GM12878 (cell line): ENCODE measurements at regions not wholly inside any gene's neighbourhood (a gene's known extent, or its start where the extent isn't known, plus 50 kb on each side); places are given as distances from the start of the nearest gene placed in this dataset.

Experiments used
- ATAC-seq: fragments of 200-7000 bp; cut with Tn5 transposase; 3 replicates; pipeline ENCODE4 v1.9.1; 2020; ENCODE audit warnings: mild to moderate bottlenecking, moderate library complexity
- BruUV-seq: library from RNA; stranded (reverse); fragments of 400-500 nt; replicated peaks from 2 replicates; lab custom pipeline; 2021; lab: Mats Ljungman, UMichigan
- CTCF ChIA-PET: fragments of 300-600 bp; sonication (Branson Sonifier 250); formaldehyde crosslinking; extraction: SDS; loops from one replicate; lab custom pipeline; 2021; ENCODE audit warnings: inconsistent platforms; lab: Yijun Ruan, JAX
- POLR2A ChIA-PET: fragments of 350-600 bp; formaldehyde crosslinking; extraction: SDS; loops from one replicate; lab custom pipeline; 2021; ENCODE audit warnings: inconsistent platforms; lab: Charles Lee
- RAD21 ChIA-PET: fragments of 300-600 bp; sonication (Branson Sonifier 250); formaldehyde crosslinking; loops from one replicate; lab custom pipeline; 2023; ENCODE audit warnings: antibody characterized with exemption; ENCODE audit not compliant: unreplicated experiment; lab: Charles Lee
- SMC1A ChIA-PET: fragments of 300-600 bp; sonication (Branson Sonifier 250); formaldehyde crosslinking; loops from one replicate; lab custom pipeline; 2023; ENCODE audit not compliant: unreplicated experiment, uncharacterized antibody; lab: Charles Lee
- DNase-seq: peaks from one replicate; pipeline ENCODE4 v3.0.0-alpha.2; 2011; ENCODE audit warnings: low read depth, low spot score
- FAIRE-seq: peaks from 3 replicates; lab custom pipeline; 2011; peaks lifted over from hg19 to GRCh38; lab: Jason Lieb, UNC
- H2AFZ ChIP-seq: 2 replicates; pipeline ENCODE4 v1.6.0; 2011; ENCODE audit warnings: low read depth, low read length, control low read depth; ENCODE audit not compliant: control insufficient read depth
- H3K27ac ChIP-seq: 2 replicates; pipeline ENCODE4 v1.5.1; 2011; ENCODE audit warnings: control low read depth; ENCODE audit not compliant: control insufficient read depth, insufficient read depth
- H3K27me3 ChIP-seq, 2 experiments: replicated peaks in 1 of 2; 2 replicates each; pipeline versions ENCODE4 v1.6.0 to v1.6.1; 2011; ENCODE audit warnings: low read length in 1 of 2; ENCODE audit not compliant: control insufficient read depth in 2 of 2, insufficient read depth in 2 of 2
- H3K36me3 ChIP-seq, 2 experiments: 2 replicates each; pipeline ENCODE4 v1.5.1; 2011; ENCODE audit warnings: low read length in 1 of 2; ENCODE audit not compliant: control insufficient read depth in 2 of 2, insufficient read depth in 2 of 2
- H3K4me1 ChIP-seq: 2 replicates; pipeline ENCODE4 v1.6.1; 2011; ENCODE audit warnings: mild to moderate bottlenecking, low read length, moderate library complexity, mixed read lengths; ENCODE audit not compliant: control insufficient read depth, insufficient read depth
- H3K4me2 ChIP-seq: 2 replicates; pipeline ENCODE4 v1.6.0; 2011; ENCODE audit warnings: control low read depth; ENCODE audit not compliant: control insufficient read depth, insufficient read depth
- H3K4me3 ChIP-seq: fragments of 200-600 bp; sonication (generic); 2 replicates; pipeline ENCODE4 v1.5.1; 2016
- H3K79me2 ChIP-seq: 2 replicates; pipeline ENCODE4 v1.6.0; 2011; ENCODE audit warnings: low read length; ENCODE audit not compliant: control insufficient read depth, insufficient read depth
- H3K9ac ChIP-seq: 2 replicates; pipeline ENCODE4 v1.8.0; 2011; ENCODE audit warnings: low read length, control low read depth, mixed read lengths; ENCODE audit not compliant: control insufficient read depth, insufficient read depth
- H3K9me3 ChIP-seq: replicated peaks from 3 replicates; pipeline ENCODE4 v1.5.1; 2011; ENCODE audit warnings: mild to moderate bottlenecking, low read length; ENCODE audit not compliant: control insufficient read depth, insufficient read depth
- H4K20me1 ChIP-seq: 2 replicates; pipeline ENCODE4 v1.6.0; 2011; ENCODE audit not compliant: control insufficient read depth, insufficient read depth
- HCFC1 ChIP-seq: fragments of 150-350 bp; IDR thresholded peaks from 2 replicates; pipeline ENCODE4 v1.6.1; 2014; ENCODE audit warnings: low read length
- NFYA ChIP-seq: IDR thresholded peaks from 2 replicates; pipeline ENCODE4 v1.6.1; 2011; ENCODE audit warnings: low read depth, mild to moderate bottlenecking, low read length, improper control_type of control experiment, borderline replicate concordance
- PAX5 ChIP-seq: IDR thresholded peaks from 2 replicates; pipeline ENCODE4 v1.6.1; 2011; ENCODE audit warnings: low read depth, low read length, borderline replicate concordance
- RAD21 ChIP-seq: IDR thresholded peaks from 2 replicates; pipeline ENCODE4 v1.6.1; 2011; ENCODE audit warnings: mild to moderate bottlenecking, low read depth, low read length, moderate library complexity; ENCODE audit not compliant: insufficient read depth
- SRF ChIP-seq, 2 experiments: IDR thresholded peaks; 2 replicates each; pipeline ENCODE4 v1.6.1; 2011; ENCODE audit warnings: low read depth in 2 of 2, low read length in 2 of 2, mild to moderate bottlenecking in 1 of 2, moderate library complexity in 1 of 2
- TAF1 ChIP-seq: IDR thresholded peaks from 2 replicates; pipeline ENCODE4 v1.6.1; 2011; ENCODE audit warnings: mild to moderate bottlenecking, low read depth, low read length, borderline replicate concordance
- TARDBP ChIP-seq: IDR thresholded peaks from 2 replicates; pipeline ENCODE4 v1.6.1; 2016; ENCODE audit warnings: borderline replicate concordance
- ZSCAN29 ChIP-seq: fragments of 450-650 bp; IDR thresholded peaks from 2 replicates; pipeline ENCODE4 v1.6.1; 2017; ENCODE audit warnings: mild to moderate bottlenecking, moderate library complexity
- WGBS: methylation state at CpG from one replicate; pipeline ENCODE4 v1.1.6; 2016; ENCODE audit warnings: low lambda C conversion rate; ENCODE audit not compliant: insufficient replicate concordance, insufficient coverage; ENCODE audit errors: missing lambda C conversion rate; 5-methylcytosine and 5-hydroxymethylcytosine counted together
- in situ Hi-C: fragments of 300-500 bp; cut with MboI; formaldehyde crosslinking; loops from 9 replicates; pipeline ENCODE4 v1.14.3; 2018; ENCODE audit warnings: mixed read lengths
- intact Hi-C: fragments of 100-400 bp; cut with micrococcal nuclease; formaldehyde crosslinking; loops from one replicate; pipeline ENCODE4 v1.14.2; 2022; ENCODE audit not compliant: unreplicated experiment
- TF ChIP-seq, protein P1 (sequence below): IDR thresholded peaks from 2 replicates; pipeline ENCODE4 v1.6.1; 2012; ENCODE audit warnings: low read depth, low read length, improper control_type of control experiment

DNA sequence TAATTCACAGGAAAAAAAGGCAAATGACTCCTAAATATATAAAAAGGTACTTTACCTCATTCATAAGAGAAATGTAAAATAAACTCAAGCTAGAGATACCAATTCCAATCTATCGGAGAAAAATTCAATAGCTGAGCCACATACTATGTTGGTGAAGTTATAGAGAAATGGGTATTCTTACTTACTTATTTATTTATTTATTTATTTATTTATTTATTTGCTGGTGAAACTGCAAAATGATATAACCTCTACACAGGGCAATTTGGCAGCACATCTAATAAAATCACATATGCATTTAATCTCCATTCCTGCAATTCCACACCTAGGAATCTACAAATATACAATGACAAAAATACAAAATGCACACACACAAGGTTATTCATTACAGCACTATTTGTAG is 117.5 kb upstream of the TMEM168 start:
- ATAC-seq, result no peak
- SMC1A ChIA-PET, result interaction anchor here (0.7 to 0.9 kb wide), 3 partner anchors 9 to 458 kb away, joined by 3 to 6 read pairs (median 4); no protein-coding TSS in a partner anchor
- Histone ChIP-seq H2AFZ (no peak overlapping the region), H3K4me3 (no peak overlapping the region), H3K9ac (no peak overlapping the region), H4K20me1 (no peaks in the 10 kb centered on the region), H3K27ac (no peak overlapping the region), H3K9me3 (peaks cover 3% of the 10 kb centered on the region; the same call in 2 of the 3 replicates), H3K36me3 (peaks cover 0 to 7% of the 10 kb centered on the region in 2 experiments; a peak in 1 of 4 replicates), H3K27me3 (no peaks in the 10 kb centered on the region), H3K79me2 (no peaks in the 10 kb centered on the region), H3K4me1 (no peaks in the 10 kb centered on the region), H3K4me2 (no peak overlapping the region)
- no peak for TF ChIP-seq NFYA
- no peak for TF ChIP-seq PAX5
- TF ChIP-seq, protein P1, sequence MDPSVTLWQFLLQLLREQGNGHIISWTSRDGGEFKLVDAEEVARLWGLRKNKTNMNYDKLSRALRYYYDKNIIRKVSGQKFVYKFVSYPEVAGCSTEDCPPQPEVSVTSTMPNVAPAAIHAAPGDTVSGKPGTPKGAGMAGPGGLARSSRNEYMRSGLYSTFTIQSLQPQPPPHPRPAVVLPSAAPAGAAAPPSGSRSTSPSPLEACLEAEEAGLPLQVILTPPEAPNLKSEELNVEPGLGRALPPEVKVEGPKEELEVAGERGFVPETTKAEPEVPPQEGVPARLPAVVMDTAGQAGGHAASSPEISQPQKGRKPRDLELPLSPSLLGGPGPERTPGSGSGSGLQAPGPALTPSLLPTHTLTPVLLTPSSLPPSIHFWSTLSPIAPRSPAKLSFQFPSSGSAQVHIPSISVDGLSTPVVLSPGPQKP, result no peak
- TF ChIP-seq HCFC1, result no peak
- TF ChIP-seq SRF (IDR thresholded peaks at IDR 0.05; ENCODE audit: low read depth in 2 of 2, low read length in 2 of 2), result no peak
- no peak for TF ChIP-seq ZSCAN29
- TF ChIP-seq RAD21, result no peak
- TF ChIP-seq TAF1, result no peak
- no peak for TF ChIP-seq TARDBP
- BruUV-seq, result no TSS peak
- POLR2A ChIA-PET, result interaction anchor here (0.6 kb wide), 2 partner anchors 18 to 38 kb away, joined by 3 read pairs; no protein-coding TSS in a partner anchor
- in situ Hi-C loops (no loop called here), intact Hi-C loops (no loop called here)
- no peak for DNase-seq
- RAD21 ChIA-PET, result no interaction called here
- FAIRE-seq, result no peak
- 100% methylated on average over 1 of the region's 1 CpG for WGBS
- CTCF ChIA-PET, result interaction anchor here (0.6 to 1.2 kb wide), 2 partner anchors 41 to 495 kb away, joined by 3 read pairs; no protein-coding TSS in a partner anchor
